GM12891 (cell line): ENCODE measurements at regions not wholly inside any gene's neighbourhood (a gene's known extent, or its start where the extent isn't known, plus 50 kb on each side); places are given as distances from the start of the nearest gene placed in this dataset.

Experiments
- PAX5 ChIP-seq: IDR thresholded peaks from 2 replicates; pipeline ENCODE4 v1.6.1; 2011; ENCODE audit warnings: low read length, moderate library complexity, mild to moderate bottlenecking; ENCODE audit not compliant: insufficient read depth, severe bottlenecking
- POLR2A ChIP-seq: IDR thresholded peaks from 2 replicates; pipeline ENCODE4 v1.6.1; 2011; ENCODE audit warnings: low read depth, low read length, control low read depth
- POLR2AphosphoS5 ChIP-seq: IDR thresholded peaks from 2 replicates; pipeline ENCODE4 v1.6.1; 2011; ENCODE audit warnings: low read depth, low read length, control low read depth
- POU2F2 ChIP-seq: IDR thresholded peaks from 2 replicates; pipeline ENCODE4 v1.6.1; 2011; ENCODE audit warnings: low read depth, mild to moderate bottlenecking, control low read depth, low read length, moderate library complexity
- SPI1 ChIP-seq: IDR thresholded peaks from 2 replicates; pipeline ENCODE4 v1.6.1; 2011; ENCODE audit warnings: low read depth, low read length, control low read depth
- TAF1 ChIP-seq: IDR thresholded peaks from 2 replicates; pipeline ENCODE4 v1.6.1; 2011; ENCODE audit warnings: low read depth, low read length, control low read depth

DNA sequence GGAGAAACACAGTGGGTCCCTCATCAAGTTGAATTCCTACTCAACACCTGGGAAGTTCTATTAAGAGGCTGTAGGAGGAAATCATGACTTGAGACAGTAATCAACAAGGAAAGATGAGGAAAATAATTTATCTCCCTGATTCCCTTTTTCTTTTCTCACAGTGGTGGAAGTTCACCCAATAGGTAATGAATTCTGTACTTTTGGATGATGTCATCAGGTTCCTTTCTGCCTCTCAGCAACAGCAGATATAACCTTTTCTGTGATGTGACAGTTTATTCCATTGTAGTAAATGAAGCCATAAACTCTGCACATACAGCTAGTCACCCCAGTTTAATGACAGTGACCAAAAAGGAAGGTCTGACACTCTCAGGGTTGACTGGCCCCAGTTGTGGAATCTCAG lies 1265.0 kb downstream of the NXPH1 start:
- TF ChIP-seq POLR2A (no peak), POLR2AphosphoS5 (no peak), TAF1 (no peak), PAX5 (no peak), SPI1 (no peak), POU2F2 (no peak)
